SHP77 treated with DMSO at 0.1 percent for 48 hours (cell line): ENCODE measurements at regions not wholly inside any gene's neighbourhood (a gene's known extent, or its start where the extent isn't known, plus 50 kb on each side); places are given as distances from the start of the nearest gene placed in this dataset.
"Not testable (repeated sequence)": the region's sequence is repeated elsewhere in the genome, so short reads cannot be mapped to it uniquely, and the experiment has no call there.

Experiments
- DNase-seq: peaks from one replicate; lab custom pipeline; 2025; lab: John Stamatoyannopoulos, UW

GRCh38 chr12:13348464-13348863 lies 151.9 kb downstream of the EMP1 start:
- no peak for DNase-seq

GRCh38 chr12:13347241-13348043 lies 150.9 kb downstream of the EMP1 start:
- no peak for DNase-seq

DNA sequence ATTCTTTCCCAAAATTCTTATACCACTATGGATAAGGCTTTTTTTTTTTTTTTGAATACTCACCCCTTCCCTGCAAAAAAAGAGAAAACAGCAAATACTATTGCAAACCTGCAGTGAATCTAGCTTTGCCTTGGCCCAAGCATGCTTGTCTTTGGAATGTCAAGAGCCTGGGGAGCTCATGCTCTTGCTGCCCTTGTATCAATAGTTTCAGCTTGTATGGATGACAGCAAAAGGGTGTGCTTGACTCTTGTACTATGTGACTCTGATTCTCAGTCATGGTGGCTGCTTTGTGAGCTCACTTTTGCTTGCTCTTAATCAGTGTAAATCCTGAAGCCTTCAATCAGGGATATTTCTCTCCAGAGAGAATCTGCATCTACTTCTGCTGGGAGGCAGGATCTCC lies 149.2 kb downstream of the EMP1 start:
- no peak for DNase-seq

DNA sequence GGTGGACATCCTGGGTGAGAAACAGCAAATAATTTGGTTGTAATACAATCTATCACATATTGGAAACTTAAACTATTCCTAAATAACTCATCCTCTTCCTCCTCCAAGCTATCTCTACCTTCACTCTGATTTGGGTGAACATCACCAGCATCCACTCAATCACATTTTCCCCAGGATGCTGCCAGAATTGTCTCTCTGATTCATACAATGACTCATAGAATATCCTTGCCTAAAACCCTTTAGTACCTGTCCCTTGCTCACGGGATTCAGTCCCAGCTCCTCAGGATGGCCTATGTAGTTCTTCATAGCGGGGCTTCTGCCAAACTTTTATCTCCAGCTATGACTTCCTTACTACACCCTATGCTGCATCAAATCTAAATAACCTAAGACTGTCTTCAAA lies 146.8 kb downstream of the EMP1 start:
- no peak for DNase-seq

- DNase-seq, result no peak
Measured at GRCh38 chr12:13342971-13343370, 146.4 kb downstream of the EMP1 start.

GRCh38 chr12:13340149-13340548 lies 143.6 kb downstream of the EMP1 start:
- DNase-seq, result no peak

- DNase-seq, result no peak
Measured at GRCh38 chr12:13339538-13339937, 143.0 kb downstream of the EMP1 start.

- DNase-seq, result no peak
Measured at GRCh38 chr12:13339091-13339490, 142.6 kb downstream of the EMP1 start.

DNA sequence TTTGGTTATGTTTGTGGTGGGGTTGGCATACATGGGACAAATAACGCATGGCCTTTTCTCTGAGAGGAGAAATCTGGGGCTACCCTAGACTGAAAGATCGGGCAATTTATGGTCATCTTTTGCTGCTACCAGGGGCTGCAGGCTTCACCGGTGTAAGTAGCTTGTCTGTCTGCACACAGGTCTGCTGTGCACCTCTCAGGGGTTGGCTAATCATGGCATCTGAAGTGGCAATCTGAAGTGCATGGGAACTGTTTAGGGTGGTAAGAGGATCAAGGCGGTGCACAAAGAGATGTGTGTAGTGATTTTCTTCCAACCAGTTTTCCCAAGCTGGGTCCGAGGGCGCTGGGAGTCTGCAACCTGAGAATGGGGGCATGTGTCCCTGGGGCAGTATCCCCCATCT lies 141.3 kb downstream of the EMP1 start:
- DNase-seq, result no peak

DNA sequence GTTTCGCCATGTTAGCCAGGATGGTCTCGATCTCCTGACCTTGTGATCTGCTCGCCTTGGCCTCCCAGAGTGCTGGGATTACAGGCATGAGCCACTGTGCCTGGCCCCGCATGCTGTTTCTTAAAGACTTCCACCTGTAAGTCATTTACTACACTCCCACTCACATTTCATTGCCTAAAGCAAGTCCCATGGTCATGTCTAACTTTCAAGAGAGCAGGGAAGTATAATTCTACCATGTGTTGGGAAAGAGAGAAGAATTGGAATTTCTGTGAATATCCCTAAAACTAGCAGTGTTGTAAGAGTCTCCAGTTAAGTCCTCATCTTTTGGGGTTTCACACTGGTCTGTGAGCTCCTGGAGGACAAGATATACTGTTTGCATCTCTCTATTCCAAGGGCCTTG lies 139.7 kb downstream of the EMP1 start:
- DNase-seq, result no peak

- DNase-seq, result no peak
Measured at GRCh38 chr12:13328535-13328934, 132.0 kb downstream of the EMP1 start.

DNA sequence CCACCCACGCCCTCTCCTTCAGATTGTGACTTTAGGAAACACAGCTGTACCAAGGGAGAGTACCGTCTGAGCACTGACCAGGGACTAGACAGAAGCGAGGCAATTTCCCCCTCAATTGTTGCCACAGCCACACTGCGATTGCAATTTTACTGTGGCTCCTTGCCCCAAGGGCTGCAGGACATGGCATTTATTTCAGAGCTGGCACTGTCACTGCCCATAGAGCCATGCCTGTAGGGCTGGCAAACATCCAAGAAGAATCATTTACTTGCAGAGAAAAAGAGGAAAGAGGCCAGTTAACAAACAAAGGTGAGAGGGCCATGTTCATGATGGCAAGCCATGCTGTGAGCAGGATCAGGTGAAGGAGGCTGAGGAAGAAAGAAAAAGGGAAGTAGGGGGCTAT lies 129.6 kb downstream of the EMP1 start:
- no peak for DNase-seq

GRCh38 chr12:13325037-13325436 lies 128.5 kb downstream of the EMP1 start:
- DNase-seq, result not testable (repeated sequence)

DNA sequence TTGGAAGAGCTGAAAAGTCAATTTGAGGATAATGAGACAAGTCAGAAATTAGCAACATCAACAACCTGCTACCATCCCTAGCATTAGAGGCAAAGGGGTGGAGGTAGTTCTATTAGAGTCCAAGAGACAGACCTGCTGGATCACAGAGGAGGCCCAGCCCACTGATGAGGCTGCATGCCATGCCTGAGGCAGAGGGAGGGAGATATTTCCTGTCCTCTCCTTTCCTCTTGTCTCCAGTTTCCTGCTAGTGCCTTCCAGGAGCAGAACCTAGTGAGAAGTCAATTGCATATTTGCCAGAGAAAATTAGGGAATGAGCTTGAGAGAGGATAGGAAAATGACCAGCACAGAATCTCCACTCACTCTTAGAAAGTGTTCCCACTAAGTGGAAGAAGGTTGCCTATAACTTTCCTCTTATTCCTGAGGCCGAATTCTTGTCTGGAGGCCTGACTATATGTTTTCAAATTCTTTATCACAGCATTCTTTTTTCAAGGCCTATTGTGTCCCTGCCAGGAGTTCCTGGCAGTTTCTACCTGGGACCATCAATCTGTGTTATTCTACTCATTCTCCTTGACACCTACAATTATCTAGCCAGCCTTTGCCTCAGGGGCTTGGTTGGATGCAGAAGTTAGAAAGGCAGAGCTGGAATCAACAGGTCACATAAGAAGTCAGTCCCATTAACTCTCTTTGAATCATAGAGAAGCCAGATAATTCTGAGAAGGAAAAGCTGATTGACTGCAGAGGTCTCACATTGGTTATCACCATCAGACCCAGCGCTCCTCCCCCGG lies 121.9 kb downstream of the EMP1 start:
- DNase-seq, result no peak

DNA sequence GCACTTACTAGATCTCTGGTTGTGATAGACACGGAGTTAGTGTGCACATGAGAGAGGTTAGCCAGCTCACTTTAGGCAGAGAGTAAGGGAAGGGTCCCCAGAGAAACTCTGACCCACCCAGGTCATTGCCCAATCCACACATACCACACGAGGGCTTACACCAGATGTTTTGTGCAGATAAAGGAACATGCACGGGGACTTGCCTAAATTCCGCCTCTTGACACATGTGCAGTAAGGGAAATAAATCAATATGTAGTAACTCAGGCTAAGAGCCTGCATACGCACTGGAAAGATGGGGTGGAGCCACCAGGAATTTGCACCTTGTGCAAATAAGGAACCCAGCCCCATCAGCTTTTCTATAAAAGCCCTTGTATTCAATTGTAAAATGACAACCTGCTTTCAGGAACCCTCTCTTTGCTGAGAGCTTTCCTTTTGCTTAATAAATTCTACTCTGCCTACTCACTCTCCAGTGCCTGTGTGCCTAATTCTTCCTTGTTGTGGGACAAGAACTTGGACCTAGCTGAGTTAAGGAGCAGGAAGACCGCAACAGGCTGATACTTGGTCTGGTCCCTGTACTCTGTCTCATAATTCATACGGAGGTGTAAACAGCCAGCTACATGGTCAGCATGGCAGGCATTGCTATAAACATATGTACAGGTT lies 120.2 kb downstream of the EMP1 start:
- no peak for DNase-seq

DNA sequence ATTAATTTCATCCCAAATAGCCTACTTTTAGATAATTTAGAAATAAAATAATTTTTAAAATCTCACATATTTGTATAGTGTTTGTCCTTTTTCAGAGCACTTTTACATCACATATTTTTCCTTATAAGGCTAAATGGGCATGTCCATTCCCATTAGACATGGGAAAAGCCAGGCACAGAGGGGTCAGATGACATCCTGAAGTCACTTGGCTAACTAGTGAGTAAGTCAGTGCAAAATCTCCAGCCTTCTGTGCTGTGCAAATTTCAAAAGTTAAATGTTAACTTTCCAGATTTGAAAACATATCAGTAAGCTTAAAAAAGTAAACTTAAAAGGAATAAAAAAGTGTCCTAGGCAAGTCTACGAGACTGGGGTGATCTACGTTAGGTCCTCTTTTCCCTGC lies 117.4 kb downstream of the EMP1 start:
- DNase-seq, result no peak

DNA sequence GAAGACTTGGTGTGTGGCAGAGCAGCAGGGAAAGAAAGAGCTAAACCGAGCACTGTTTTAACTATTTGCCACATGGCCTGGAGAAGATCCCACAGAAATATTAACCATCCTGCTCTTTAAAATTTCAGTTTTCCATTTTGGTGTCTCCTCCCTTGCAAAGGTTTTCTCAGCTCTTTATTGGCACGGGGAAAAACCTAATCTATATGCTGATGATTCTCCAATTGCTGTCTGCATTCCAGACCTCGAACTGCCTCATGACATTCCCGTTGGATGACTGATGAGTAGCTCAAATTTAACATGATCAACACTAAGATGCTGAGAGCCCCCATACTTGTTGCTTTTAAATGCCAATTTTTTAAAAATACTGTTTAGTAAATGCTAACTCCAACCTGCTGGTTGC lies 115.0 kb downstream of the EMP1 start:
- no peak for DNase-seq

DNA sequence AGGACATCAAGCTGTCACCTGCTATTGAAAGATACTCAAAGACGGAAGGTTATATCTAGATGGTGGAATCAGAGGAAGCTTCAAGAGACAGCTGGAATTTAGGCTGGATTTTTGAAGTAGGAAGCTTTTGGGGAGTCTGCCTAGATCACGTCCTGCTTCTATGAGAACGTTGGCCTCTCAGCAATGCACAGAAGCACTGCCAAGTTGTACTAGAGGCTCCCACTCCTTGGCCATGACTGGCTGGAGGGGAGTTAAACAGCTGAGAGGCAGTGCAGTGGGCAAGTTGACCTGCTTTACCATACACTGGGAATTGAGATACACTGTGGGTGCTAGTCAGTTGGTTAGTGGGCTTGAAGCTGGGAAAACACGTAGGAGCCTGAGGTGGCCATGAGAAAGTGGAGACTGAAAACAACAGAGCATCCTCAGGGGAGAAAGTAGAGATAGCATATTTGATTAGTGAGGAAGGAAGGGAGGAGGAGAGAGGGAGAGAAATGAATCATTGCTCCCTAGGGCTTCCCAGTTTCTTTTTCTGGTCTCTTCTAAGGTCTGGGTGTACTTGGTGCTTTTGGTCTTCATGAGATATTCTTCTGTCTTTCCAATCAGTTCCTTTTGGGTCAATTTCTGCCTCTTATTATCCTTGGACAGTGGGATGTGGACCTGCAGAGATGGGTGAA lies 110.8 kb downstream of the EMP1 start:
- no peak for DNase-seq

- DNase-seq, result no peak
Measured at GRCh38 chr12:13304924-13305323, 108.4 kb downstream of the EMP1 start.

DNA sequence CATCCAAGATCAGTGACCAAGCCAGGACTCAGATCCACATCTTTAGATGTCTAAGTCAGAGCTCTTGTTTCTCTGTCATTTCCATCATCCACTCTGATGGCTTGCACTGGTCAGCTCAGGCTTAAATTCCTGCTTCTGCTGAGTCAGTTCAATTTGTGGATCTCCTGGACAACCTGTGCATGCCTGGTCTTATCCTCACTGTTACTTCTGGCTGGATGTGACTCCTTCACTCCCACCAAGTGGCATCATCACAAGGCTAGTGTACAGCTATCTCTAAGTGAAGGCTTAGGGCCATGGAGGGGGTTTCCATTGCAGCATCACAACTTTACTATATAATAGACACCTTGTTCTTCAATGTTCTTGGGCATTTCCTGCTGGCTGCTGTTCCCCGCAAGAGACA lies 102.9 kb downstream of the EMP1 start:
- no peak for DNase-seq

DNA sequence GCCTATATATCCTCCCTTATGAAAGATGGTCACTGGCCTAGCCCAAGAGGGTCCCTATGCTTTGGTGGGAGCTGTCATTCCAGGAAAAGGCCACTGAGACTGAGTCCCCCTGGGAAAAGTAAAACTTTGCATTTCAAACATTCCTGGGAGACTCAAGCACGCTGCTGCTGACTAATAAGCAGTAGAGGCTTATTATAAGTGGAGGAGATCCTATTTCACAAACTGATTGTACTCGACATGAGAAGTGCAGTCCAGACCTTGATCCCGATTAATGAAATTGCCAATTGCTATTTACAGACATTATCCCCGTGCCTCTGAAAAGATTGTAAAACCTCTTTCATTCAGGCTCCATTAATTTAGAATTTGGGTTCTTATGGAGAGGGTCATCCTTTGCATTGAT lies 96.6 kb downstream of the EMP1 start:
- no peak for DNase-seq

DNA sequence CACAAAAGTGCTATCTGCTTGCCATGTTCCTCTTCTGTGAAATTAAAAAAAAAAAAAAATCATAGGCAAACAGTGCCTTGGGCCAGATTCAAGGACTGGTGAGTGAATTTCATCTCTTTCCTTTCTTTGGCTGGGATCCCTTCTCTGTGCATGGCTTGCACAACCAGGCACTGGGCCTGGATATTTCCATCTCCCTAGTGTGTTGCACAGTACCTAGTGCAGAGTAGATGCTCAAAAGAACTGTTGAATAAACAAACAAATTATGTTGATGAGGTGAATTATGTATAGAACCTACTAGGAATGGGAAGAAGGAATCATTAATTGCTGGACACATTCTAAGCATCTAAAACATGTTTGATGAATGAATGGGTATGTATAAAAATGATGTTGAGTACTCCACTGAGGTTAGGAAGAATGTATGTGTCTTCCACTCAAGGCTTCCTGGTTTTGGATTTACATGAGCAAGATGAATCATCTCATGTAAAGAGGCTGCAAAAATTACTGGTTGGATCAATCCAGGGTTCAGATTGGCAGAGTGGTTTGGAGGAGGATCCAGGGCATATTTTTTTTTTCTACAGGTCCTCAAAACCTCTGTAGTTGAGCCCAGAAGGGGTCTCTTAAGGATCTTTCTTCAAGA lies 93.2 kb downstream of the EMP1 start:
- no peak for DNase-seq
